KMS-11 (cell line): ENCODE measurements at regions not wholly inside any gene's neighbourhood (a gene's known extent, or its start where the extent isn't known, plus 50 kb on each side); places are given as distances from the start of the nearest gene placed in this dataset.
"Not testable (repeated sequence)": the region's sequence is repeated elsewhere in the genome, so short reads cannot be mapped to it uniquely, and the experiment has no call there.

Experiments used
- H2AFZ ChIP-seq: fragments of 200-600 bp; sonication (generic); 2 replicates; pipeline ENCODE4 v1.6.1; 2016; ENCODE audit warnings: antibody characterized with exemption, mixed run types, low read depth
- H3K27ac ChIP-seq: fragments of 200-600 bp; sonication (generic); 2 replicates; pipeline ENCODE4 v1.6.1; 2016; ENCODE audit warnings: mild to moderate bottlenecking, mixed run types
- H3K27me3 ChIP-seq: fragments of 200-600 bp; sonication (generic); 2 replicates; pipeline ENCODE4 v1.6.1; 2017; ENCODE audit warnings: mild to moderate bottlenecking, low read depth, mixed run types, moderate library complexity; ENCODE audit not compliant: insufficient read depth
- H3K36me3 ChIP-seq: fragments of 200-600 bp; sonication (generic); 2 replicates; pipeline ENCODE4 v1.6.1; 2017; ENCODE audit warnings: mild to moderate bottlenecking, mixed run types; ENCODE audit not compliant: insufficient read depth
- H3K4me1 ChIP-seq: fragments of 200-600 bp; sonication (generic); 2 replicates; pipeline ENCODE4 v1.6.1; 2016; ENCODE audit warnings: mild to moderate bottlenecking, low read depth, mixed run types; ENCODE audit not compliant: poor library complexity, severe bottlenecking
- H3K4me2 ChIP-seq: fragments of 200-600 bp; sonication (generic); 2 replicates; pipeline ENCODE4 v1.7.0; 2016; ENCODE audit warnings: mild to moderate bottlenecking, mixed run types
- H3K4me3 ChIP-seq: fragments of 200-600 bp; sonication (generic); IDR thresholded peaks from 2 replicates; pipeline ENCODE4 v1.6.1; 2017; ENCODE audit warnings: low read depth, low read length, mixed read lengths; ENCODE audit not compliant: insufficient read depth
- H3K79me2 ChIP-seq: fragments of 200-600 bp; sonication (generic); 2 replicates; pipeline ENCODE4 v1.6.1; 2016; ENCODE audit warnings: low read depth, mixed run types; ENCODE audit not compliant: insufficient read depth
- H3K9ac ChIP-seq: fragments of 200-600 bp; sonication (generic); 2 replicates; pipeline ENCODE4 v1.6.1; 2016; ENCODE audit warnings: mild to moderate bottlenecking, mixed run types
- H4K20me1 ChIP-seq: fragments of 200-600 bp; sonication (generic); 2 replicates; pipeline ENCODE4 v1.6.1; 2016; ENCODE audit warnings: mild to moderate bottlenecking, mixed run types; ENCODE audit not compliant: insufficient read depth
- TF ChIP-seq, protein P1 (sequence below): fragments of 200-600 bp; sonication (generic); conservative IDR thresholded peaks from 2 replicates; pipeline ENCODE4 v1.6.1; 2017; ENCODE audit warnings: low read depth, mild to moderate bottlenecking, antibody characterized with exemption, low read length, moderate library complexity, mixed read lengths

DNA sequence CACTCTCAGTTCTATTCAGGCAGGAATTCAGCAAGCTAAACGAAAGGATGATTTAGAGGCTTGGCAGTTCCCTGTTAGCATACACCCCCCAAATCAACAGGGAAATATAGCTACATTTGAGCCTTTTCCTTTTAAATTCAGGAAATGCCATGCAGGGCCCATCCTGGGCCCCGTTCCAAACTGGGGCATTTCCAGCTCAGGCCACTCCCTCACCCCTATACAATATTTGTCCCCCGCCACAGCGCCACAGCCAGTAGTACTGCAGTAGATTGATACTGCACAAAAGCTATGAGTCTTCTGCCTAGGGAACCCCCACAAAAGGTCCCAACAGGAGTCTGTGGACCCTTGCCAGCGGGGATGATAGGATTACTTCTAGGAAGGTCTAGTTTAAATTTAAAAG lies 102.0 kb upstream of the MAPK10 start:
- H3K4me1 ChIP-seq: no peaks in the 10 kb centered on the region
- H3K9ac ChIP-seq: no peak overlapping the region
- H3K4me3 ChIP-seq: no peak overlapping the region
- H2AFZ ChIP-seq: no peak overlapping the region
- H3K27ac ChIP-seq: no peak overlapping the region
- no peaks in the 10 kb centered on the region for H3K36me3 ChIP-seq
- H3K4me2 ChIP-seq: no peak overlapping the region
- TF ChIP-seq, protein P1, sequence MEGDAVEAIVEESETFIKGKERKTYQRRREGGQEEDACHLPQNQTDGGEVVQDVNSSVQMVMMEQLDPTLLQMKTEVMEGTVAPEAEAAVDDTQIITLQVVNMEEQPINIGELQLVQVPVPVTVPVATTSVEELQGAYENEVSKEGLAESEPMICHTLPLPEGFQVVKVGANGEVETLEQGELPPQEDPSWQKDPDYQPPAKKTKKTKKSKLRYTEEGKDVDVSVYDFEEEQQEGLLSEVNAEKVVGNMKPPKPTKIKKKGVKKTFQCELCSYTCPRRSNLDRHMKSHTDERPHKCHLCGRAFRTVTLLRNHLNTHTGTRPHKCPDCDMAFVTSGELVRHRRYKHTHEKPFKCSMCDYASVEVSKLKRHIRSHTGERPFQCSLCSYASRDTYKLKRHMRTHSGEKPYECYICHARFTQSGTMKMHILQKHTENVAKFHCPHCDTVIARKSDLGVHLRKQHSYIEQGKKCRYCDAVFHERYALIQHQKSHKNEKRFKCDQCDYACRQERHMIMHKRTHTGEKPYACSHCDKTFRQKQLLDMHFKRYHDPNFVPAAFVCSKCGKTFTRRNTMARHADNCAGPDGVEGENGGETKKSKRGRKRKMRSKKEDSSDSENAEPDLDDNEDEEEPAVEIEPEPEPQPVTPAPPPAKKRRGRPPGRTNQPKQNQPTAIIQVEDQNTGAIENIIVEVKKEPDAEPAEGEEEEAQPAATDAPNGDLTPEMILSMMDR: no peak
- H3K79me2 ChIP-seq: no peaks in the 10 kb centered on the region
- H3K27me3 ChIP-seq: no peaks in the 10 kb centered on the region
- no peaks in the 10 kb centered on the region for H4K20me1 ChIP-seq

DNA sequence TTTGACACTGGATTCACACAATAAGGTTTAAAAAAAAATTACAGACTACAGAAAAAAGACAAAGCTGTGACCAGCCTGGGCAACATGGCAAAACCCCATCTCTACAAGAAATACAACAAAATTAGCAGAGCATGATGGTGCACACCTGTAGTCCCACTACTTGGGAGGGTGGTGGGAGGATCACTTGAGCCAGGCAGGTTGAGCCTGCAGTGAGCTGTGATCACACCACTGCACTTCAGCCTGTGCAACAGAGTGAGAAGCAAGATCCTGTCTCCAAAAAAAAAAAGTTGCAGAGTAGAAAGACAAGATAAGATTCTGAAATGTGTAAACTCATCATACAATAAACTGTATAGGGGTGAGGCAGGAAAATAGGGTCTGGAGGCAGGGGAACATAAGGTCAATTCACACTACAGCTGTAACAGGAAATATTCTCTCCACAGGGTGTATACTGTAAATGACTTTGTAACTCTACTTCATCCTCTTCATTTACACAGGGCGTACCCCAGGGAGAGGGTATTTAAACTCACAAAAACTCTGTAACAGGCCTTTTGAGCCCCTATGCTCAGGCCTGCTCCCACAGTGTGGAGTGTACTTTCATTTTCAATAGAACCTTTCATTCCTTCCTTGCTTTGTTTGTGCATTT lies 112.6 kb upstream of the MAPK10 start:
- Histone ChIP-seq H4K20me1 (no peaks in the 10 kb centered on the region), H3K4me2 (no peak overlapping the region), H3K9ac (no peak overlapping the region), H3K27me3 (no peaks in the 10 kb centered on the region), H3K27ac (no peak overlapping the region), H3K4me1 (peaks cover 5% of the 10 kb centered on the region), H3K36me3 (no peaks in the 10 kb centered on the region), H2AFZ (no peak overlapping the region), H3K79me2 (no peaks in the 10 kb centered on the region), H3K4me3 (no peak overlapping the region)
- TF ChIP-seq, protein P1: no peak

DNA sequence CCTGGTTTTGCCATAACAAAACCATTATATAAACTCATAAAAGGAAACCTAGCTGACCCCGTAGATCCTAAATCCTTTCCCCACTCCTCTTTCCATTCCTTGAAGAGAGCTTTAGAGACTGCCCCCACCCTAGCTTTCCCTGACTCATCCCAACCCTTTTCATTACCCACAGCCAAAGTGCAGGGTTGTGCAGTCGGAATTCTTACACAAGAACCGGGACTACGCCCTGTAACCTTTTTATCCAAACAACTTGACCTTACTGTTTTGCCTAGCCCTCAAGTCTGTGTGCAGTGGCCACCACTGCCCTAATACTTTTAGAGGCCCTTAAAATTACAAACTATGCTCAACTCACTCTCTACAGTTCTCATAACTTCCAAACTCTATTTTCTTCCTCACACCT lies 116.0 kb upstream of the PTPN13 start:
- not testable (repeated sequence) for H3K4me3 ChIP-seq, H3K79me2 ChIP-seq, H3K27ac ChIP-seq, H3K27me3 ChIP-seq, H2AFZ ChIP-seq, H3K4me1 ChIP-seq, H3K4me2 ChIP-seq, H3K9ac ChIP-seq, H3K36me3 ChIP-seq, H4K20me1 ChIP-seq

DNA sequence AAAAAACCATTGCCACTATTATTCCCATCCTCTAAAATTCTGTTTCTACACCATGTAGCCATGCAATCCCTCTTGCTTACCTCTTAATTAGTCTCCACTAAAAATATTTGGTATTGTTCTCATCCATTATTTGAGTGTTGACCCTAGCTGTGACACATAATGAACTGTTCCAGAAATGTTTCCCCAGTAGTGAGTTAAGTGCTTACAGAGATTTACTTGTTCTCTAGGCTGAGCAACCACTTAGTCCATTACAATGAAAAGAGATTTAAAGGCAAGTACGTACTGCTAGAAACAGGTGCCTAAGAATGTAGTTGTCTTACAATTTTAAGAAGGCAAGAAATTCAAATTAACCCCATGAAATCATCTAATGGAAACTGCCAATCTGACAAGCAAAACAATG lies 112.7 kb upstream of the PTPN13 start:
- TF ChIP-seq, protein P1: no peak
- Histone ChIP-seq H3K9ac (no peak overlapping the region), H3K27ac (no peak overlapping the region), H3K4me2 (no peak overlapping the region), H4K20me1 (no peaks in the 10 kb centered on the region), H2AFZ (no peak overlapping the region), H3K27me3 (no peaks in the 10 kb centered on the region), H3K79me2 (no peaks in the 10 kb centered on the region), H3K36me3 (no peaks in the 10 kb centered on the region), H3K4me3 (no peak overlapping the region), H3K4me1 (peaks cover 36% of the 10 kb centered on the region)

DNA sequence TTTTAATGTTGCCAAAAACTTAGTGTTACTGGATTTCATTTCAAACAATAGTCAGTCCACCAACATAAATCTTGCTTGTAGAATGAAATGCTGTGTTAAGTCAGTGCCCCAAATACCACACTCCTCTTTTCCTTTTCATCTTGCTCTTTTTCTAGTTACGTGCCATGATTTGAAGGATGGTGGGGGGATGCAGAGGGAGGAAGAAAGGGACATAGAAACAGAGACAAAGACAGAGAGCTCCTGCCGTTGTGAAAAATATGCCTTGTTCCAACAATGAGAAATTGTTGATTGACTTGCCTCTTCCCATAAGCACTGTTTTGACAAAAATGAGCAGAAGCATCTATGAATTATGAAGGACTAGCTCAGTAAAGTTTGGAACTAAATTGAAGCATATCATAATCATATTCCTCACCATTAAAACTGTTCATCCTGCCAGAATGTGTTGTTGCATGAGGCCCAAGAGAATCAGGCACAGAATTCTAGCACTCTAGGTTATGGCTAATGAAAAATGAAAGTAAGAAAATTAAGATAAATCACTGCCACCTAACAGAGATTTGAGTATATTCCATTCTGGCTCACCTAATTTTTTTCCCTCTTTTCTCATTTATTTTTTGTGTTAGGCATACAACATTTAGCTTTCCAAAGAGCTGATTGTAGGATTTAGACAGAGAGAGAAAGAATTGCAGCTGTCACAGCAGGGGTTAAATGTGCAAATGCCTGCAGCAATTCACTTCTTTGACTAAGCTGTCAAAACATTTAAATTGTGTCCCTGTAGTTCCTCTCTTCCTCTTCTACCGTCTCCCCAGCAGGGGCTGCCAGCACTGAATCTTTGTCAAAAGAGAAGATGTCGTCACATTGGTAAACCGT lies 111.6 kb upstream of the PTPN13 start:
- H3K36me3 ChIP-seq: no peaks in the 10 kb centered on the region
- TF ChIP-seq, protein P1: no peak
- no peak overlapping the region for H2AFZ ChIP-seq
- H3K4me2 ChIP-seq: no peak overlapping the region; the same call in 1 of the 2 replicates
- H3K4me1 ChIP-seq: peaks cover 36% of the 10 kb centered on the region
- no peak overlapping the region for H3K4me3 ChIP-seq
- H3K27ac ChIP-seq: no peak overlapping the region
- no peak overlapping the region for H3K9ac ChIP-seq
- no peaks in the 10 kb centered on the region for H3K27me3 ChIP-seq
- H4K20me1 ChIP-seq: no peaks in the 10 kb centered on the region
- no peaks in the 10 kb centered on the region for H3K79me2 ChIP-seq
